ENCODE measurements at regions not wholly inside any gene's neighbourhood (a gene's known extent, or its start where the extent isn't known, plus 50 kb on each side); places are given as distances from the start of the nearest gene placed in this dataset.

DNA sequence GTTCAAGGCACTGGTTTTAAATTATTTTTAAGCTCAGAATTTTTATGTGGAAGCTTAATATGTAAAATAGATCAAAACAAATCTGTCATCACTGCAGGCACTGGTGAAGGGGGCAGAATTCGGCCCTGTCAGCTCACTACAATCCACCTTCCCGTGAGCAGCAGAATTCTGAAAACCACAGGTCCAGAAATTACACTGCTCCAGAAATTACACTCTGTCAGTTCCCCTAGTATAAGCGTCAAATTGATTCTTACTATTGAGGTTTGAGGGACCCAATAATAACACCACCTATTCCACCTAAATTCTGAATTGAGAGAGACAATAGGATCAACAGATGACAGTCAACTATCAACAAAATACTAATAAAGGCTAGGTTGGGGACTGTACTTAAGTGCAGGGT, 245.5 kb downstream of the PHLDA1 start:
- no peak for DNase-seq

DNA sequence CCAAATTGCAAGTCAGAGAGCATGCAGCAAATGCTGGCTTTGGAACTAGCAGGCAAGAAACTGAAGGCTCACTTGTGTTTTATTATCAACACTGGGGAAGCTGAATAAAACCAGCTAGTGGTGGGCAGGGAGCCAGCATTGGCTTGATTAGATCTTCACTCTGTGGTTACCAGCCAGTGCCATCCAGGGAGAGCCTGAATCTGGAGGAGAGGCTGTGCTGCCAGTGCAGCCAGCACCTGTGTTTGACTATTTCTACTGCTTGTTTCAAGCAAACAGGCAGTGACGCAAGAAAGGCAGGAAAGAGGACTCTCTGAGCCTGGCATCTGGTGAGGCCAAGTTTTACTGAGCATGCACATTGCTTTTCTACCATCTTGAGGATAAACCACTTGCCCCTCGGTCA, 247.0 kb downstream of the PHLDA1 start:
- DNase-seq = peak; percentile 94

DNA sequence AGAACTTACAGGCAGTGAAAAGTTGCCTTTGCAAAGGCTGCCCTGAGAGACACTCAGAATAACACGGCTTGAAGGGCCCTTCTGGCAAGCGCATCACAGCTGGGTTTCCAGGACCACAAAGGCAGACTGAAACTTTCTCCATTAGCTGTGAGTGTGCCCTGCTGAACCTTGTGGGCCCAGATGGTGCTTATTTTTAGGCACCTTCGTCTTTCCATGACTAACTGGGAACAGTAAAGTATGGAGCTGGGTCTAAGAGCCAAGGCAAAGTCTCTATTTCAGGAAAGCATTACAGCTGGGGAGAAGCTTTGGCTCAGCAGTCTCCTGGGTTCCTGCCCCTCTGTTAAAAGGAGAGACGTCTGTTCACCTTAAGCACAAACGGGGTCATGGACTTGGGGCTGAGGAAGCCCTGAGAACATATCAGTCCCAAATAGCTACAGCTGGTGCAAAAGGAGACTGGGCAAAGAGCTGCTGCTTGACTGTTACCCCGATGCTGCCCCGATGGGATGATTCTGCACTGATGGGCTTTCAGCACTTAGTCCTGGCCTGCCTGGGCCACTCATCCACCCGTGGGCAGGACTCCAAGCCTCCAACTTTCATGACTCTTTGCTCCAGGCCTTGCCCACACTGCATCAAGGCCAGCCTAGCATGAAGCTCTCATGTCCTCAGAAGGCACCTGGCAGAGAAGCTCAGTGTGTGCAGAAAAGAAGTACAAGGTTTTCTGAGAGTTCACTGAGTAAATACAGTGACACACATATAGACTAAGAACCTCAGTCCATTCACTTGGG, 248.3 kb downstream of the PHLDA1 start:
- peak; percentile 50 for DNase-seq

- no peak for DNase-seq
These were observed 249.5 kb downstream of the PHLDA1 start for GRCh38 chr12:75782069-75782581.

GRCh38 chr12:75781532-75782046, 250.0 kb downstream of the PHLDA1 start:
- DNase-seq = no peak

- DNase-seq = no peak
These were observed 251.6 kb downstream of the PHLDA1 start for GRCh38 chr12:75779891-75780496.

- no peak for DNase-seq
These were observed 257.1 kb downstream of the PHLDA1 start for GRCh38 chr12:75774261-75775052.

DNA sequence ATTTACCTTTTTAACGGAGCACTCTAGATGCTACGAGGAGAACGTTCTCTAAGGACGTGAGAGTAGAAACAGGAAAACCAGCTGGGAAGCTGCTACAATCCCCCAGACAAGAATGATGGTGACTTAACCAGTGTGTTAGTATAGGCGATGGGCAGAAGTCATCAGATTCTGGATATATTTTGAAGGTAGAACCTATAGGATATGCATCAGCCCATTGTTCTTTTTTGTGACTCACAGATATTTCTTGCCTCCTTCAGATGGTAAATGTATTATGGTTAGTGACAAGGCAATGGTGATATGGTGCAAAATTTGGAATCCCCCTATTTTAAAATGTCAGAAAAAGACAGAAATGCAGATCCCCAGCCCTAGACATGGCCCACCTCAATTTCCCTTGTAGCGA, 258.2 kb downstream of the PHLDA1 start:
- no peak for DNase-seq

DNA sequence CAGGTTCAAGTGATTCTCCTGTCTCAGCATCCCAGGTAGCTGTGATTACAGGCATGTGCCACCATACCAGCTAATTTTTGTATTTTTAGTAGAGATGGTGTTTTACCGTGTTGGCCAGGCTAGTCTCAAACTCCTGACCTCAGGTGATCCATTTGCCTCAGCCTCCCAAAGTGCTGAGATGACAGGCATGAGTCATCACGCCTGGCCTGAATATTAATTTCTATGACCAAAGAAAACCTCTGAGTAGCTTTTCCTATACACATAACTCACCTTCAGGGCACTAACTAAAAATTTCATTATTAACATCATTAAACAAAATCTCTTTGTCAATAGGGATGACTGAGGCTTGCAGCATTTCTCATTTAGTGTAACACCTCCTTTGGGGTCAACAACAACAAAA, 259.6 kb upstream of the KRR1 start:
- no peak for DNase-seq

DNA sequence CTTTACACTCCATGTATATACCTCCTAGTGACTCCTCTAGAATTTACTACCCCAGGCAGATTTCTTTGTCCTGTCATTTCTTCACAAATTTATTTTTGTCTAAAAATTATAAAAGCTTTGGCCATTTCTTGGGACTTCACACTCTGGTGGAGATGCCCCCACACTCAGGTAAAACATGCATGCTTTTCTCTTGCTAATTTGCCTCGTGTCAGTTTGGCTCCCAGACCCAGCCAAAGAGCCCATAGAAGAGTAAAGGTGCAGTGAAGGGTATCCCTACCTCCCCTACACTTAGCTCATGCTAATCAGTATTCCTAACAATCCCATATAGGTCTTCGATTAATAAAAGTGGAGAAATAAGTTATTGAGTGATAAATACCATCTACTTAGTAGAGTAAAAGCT, 256.5 kb upstream of the KRR1 start:
- DNase-seq = no peak

DNA sequence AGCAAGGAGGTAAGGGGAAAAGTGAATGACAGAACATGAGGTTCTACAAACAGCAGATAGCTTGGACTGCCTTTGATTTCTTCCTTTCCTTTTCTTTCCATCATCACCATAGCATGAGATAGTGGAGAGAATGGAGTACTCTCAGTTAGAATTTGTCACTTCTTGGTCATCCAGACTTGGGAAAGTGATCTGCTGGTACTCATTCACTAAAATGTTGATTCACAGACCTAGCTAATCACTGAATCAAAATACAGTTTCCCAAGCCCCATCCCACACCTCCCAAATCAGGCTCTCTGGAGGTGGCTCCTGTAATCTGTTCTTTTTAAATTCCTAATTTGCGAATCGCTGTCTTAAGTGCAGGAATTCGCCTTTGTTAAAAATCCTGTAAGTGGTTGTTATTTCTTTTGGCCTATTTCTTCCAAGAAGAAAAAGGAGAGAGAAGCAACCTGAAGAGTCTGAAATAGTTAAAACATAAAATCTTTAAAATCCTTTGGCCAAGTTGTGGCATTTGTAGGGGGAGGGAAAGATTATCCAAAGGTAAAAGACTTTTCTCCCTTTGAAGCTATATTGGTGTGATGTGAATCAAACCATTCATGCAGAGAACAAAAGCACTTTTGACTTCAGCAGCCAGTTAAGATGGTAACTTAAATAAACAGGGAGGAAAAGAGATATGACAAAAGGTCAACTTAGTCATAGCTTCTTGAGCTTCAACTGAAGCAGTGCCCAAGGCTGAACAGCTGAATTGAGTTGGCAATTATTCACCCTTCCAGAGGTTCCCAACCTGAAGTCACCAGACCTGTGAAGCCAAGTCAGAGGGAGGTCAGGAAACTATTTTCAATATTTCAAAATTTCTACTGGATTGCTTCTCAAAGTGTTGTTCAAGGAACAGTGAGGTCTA, 255.1 kb upstream of the KRR1 start:
- DNase-seq = no peak

GRCh38 chr12:75765170-75766059, 254.0 kb upstream of the KRR1 start:
- DNase-seq = no peak

- no peak for DNase-seq
These were observed 252.9 kb upstream of the KRR1 start for GRCh38 chr12:75764091-75764841.

GRCh38 chr12:75760573-75761294, 249.3 kb upstream of the KRR1 start:
- DNase-seq = no peak

- no peak for DNase-seq
These were observed 248.6 kb upstream of the KRR1 start for GRCh38 chr12:75759842-75760572.

- DNase-seq = no peak
These were observed 247.8 kb upstream of the KRR1 start for GRCh38 chr12:75759196-75759595.

DNA sequence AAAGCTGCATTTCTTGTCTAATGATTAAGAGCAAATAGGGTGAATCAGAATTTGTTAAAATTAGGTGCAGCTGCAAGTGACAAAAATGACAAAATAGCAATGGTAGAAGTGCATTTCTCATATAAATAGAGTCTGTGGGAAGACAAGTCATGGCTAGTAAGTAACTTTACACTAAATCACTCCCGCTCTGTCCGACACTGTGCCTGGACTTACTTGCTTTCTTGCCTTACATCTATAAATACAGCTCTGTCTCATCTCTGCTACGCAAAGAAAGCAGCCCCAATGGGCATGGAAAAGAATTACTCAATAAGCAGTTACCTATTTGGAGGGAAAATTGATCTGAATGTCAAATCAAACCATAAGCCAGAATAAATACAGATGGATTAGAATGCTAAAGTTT, 245.4 kb upstream of the KRR1 start:
- DNase-seq = no peak

DNA sequence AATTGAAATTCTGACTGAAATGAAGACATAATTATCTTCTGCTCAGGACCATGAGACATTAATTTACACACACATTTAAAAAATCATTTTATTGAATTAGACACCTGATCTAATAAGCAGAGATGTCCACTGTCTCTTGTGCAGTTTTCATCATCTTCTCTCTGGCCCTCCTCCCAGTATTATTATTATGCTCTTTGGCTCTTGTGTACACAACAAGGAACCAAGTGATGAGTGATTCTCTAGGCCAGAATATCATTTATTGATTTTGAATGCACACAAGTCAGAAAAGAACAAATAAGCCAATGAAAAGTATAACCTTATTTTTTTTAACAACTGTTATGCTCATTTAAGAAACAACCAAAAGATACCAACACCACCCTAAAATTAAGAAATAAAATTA, 244.7 kb upstream of the KRR1 start:
- DNase-seq = no peak

DNA sequence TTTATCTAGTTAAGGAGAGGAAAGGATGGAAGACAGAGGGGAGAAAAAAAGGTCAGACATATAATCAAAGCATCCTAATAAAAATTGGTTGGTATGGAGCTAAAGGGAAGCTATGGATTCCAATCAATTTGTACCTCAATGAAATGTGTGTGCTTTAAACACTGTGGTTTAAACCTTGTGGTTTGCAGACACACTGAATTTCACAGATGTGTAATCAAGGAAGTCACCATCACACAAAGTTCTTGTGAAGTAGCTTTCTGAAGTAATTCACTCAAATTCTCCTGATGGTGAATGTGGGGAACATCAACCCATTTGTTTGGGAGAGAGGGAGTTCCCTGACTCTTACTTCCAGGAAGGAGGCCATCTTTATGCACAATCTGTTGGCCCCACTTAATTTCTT, 243.3 kb upstream of the KRR1 start:
- no peak for DNase-seq

All from NCI-H2107 (cell line).